Testis (tissue), 2 donors: ENCODE measurements at regions not wholly inside any gene's neighbourhood (a gene's known extent, or its start where the extent isn't known, plus 50 kb on each side); places are given as distances from the start of the nearest gene placed in this dataset.

ENCODE experiments used
- CTCF ChIP-seq, 3 experiments: fragments of 450-650 bp in 2 of 3; fragments of 200-600 bp in 1 of 3; sonication (generic) in 1 of 3; IDR thresholded peaks; one replicate each; pipeline ENCODE4 v1.5.1; 2016 to 2019; ENCODE audit warnings: antibody characterized with exemption in 3 of 3, mild to moderate bottlenecking in 2 of 3, moderate library complexity in 1 of 3
- POLR2A ChIP-seq: fragments of 450-650 bp; IDR thresholded peaks from one replicate; pipeline ENCODE4 v1.6.1; 2017; ENCODE audit warnings: antibody characterized with exemption, mild to moderate bottlenecking, moderate library complexity

- TF ChIP-seq CTCF (IDR thresholded peaks at IDR 0.05) (no peak), POLR2A (no peak)
Measured at GRCh38 chr5:4781299-4781698, 358.8 kb upstream of the ADAMTS16 start.
